ENCODE measurements at regions not wholly inside any gene's neighbourhood (a gene's known extent, or its start where the extent isn't known, plus 50 kb on each side); places are given as distances from the start of the nearest gene placed in this dataset.
"Not testable (repeated sequence)": the region's sequence is repeated elsewhere in the genome, so short reads cannot be mapped to it uniquely, and the experiment has no call there.

DNA sequence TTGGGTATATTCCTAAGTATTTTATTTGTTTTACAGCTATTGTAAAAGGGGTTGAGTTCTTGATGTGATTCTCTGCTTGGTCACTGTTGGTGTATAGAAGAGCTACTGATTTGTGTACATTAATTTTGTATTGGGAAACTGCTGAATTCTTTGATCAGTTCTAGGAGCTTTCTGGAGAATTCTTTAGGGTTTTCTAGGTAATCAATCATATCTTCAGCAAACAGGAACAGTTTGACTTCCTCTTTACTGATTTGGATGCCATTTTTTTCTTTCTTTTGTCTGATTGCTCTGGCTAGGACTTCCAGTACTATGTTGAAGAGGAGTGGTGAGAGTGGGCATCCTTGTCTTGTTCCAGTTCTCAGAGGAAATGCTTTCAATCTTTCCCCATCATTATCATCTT, 50.1 kb upstream of the VSIG4 start:
- TF ChIP-seq, protein P1, sequence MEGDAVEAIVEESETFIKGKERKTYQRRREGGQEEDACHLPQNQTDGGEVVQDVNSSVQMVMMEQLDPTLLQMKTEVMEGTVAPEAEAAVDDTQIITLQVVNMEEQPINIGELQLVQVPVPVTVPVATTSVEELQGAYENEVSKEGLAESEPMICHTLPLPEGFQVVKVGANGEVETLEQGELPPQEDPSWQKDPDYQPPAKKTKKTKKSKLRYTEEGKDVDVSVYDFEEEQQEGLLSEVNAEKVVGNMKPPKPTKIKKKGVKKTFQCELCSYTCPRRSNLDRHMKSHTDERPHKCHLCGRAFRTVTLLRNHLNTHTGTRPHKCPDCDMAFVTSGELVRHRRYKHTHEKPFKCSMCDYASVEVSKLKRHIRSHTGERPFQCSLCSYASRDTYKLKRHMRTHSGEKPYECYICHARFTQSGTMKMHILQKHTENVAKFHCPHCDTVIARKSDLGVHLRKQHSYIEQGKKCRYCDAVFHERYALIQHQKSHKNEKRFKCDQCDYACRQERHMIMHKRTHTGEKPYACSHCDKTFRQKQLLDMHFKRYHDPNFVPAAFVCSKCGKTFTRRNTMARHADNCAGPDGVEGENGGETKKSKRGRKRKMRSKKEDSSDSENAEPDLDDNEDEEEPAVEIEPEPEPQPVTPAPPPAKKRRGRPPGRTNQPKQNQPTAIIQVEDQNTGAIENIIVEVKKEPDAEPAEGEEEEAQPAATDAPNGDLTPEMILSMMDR (IDR thresholded peaks at IDR 0.05; ENCODE audit: poor library complexity), result not testable (repeated sequence)
- TF ChIP-seq EZH2 (IDR thresholded peaks at IDR 0.05; ENCODE audit: borderline replicate concordance), result not testable (repeated sequence)

Measured in hepatocyte (in vitro differentiated cells).